ENCODE measurements at regions not wholly inside any gene's neighbourhood (a gene's known extent, or its start where the extent isn't known, plus 50 kb on each side); places are given as distances from the start of the nearest gene placed in this dataset.

DNA sequence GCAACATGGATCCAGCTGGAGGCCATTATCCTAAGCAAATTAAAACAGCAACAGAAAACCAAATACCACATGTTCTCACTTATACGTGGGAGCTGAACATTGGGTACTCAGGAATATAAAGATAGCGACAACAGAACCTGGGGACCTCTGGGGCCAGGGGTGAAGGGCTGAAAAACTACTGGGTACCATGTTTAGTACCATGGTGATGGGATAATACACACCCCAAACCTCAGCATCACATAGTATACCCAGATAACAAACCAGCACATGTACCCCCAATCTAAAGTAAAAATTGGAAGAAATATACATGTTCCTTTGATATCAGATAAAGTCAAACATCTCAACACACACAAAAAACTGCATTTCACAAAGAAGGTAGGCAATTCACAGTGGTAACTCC, 876.2 kb downstream of the TBL1XR1 start:
- Histone ChIP-seq H3K4me1 (no peaks in the 10 kb centered on the region), H3K36me3 (no peaks in the 10 kb centered on the region), H3K4me3 (no peak overlapping the region), H3K9me3 (no peaks in the 10 kb centered on the region), H3K27ac (no peak overlapping the region), H3K27me3 (no peaks in the 10 kb centered on the region)
- intact Hi-C loops (cut with DNase I; ENCODE audit: low total_unique reads) (no loop called here), in situ Hi-C loops (cut with MboI; ENCODE audit: low sequenced_read_pairs in 4 of 4) (no loop called here)
- DNase-seq: no peak
- TF ChIP-seq, protein P1, sequence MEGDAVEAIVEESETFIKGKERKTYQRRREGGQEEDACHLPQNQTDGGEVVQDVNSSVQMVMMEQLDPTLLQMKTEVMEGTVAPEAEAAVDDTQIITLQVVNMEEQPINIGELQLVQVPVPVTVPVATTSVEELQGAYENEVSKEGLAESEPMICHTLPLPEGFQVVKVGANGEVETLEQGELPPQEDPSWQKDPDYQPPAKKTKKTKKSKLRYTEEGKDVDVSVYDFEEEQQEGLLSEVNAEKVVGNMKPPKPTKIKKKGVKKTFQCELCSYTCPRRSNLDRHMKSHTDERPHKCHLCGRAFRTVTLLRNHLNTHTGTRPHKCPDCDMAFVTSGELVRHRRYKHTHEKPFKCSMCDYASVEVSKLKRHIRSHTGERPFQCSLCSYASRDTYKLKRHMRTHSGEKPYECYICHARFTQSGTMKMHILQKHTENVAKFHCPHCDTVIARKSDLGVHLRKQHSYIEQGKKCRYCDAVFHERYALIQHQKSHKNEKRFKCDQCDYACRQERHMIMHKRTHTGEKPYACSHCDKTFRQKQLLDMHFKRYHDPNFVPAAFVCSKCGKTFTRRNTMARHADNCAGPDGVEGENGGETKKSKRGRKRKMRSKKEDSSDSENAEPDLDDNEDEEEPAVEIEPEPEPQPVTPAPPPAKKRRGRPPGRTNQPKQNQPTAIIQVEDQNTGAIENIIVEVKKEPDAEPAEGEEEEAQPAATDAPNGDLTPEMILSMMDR (IDR thresholded peaks at IDR 0.05 in 4 of 5, conservative IDR thresholded peaks at IDR 0.05 in 1 of 5): no peak
- TF ChIP-seq POLR2A (IDR thresholded peaks at IDR 0.05): no peak
- no peak for ATAC-seq

DNA sequence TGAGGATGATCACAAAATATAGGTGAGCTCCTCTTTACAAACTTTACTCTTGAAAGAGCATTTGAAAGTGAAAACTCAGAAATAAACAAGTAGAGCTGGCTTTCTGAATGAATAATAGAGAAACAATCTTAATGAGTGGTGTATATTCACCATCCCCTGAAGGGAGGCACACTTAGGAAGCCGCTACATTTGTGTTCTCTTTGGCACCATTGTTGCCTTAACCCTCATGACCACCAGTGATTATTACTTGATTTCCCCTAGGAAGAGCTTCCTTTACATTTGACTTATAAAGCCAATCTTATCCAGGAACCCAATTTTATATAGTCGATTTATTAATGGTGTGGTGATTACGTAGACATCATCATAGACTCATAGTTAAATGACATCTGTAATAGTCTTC, 883.9 kb downstream of the TBL1XR1 start:
- H3K27ac ChIP-seq: no peak overlapping the region
- no peaks in the 10 kb centered on the region for H3K4me1 ChIP-seq
- TF ChIP-seq, protein P1 (IDR thresholded peaks at IDR 0.05 in 4 of 5, conservative IDR thresholded peaks at IDR 0.05 in 1 of 5): no peak
- TF ChIP-seq POLR2A (IDR thresholded peaks at IDR 0.05): no peak
- H3K36me3 ChIP-seq: no peaks in the 10 kb centered on the region
- ATAC-seq (no peak), DNase-seq (no peak)
- no peak overlapping the region for H3K4me3 ChIP-seq
- no peaks in the 10 kb centered on the region for H3K27me3 ChIP-seq
- intact Hi-C loops (cut with DNase I; ENCODE audit: low total_unique reads): no loop called here
- in situ Hi-C loops (cut with MboI; ENCODE audit: low sequenced_read_pairs in 4 of 4): no loop called here
- no peaks in the 10 kb centered on the region for H3K9me3 ChIP-seq

DNA sequence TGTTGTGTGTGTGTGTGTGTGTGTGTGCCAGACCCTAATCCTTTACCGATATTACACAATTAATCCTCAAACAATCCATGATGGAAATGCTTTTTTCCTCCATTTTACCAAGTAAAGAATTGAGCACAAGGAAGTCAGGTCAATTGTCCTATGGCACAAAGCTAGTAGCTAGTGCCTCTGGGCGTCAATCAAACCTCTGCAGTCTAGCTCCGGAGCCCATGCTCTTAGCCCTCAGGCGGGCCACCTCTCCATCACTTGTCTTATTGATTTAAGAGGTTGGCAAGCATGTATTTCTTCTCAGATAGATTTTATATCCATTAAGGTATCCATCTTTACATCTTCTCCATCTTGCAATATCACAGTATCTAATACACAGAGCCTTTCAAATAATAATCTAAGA, 886.6 kb downstream of the TBL1XR1 start:
- no peaks in the 10 kb centered on the region for H3K27me3 ChIP-seq
- DNase-seq (no peak), ATAC-seq (no peak)
- no peaks in the 10 kb centered on the region for H3K36me3 ChIP-seq
- TF ChIP-seq POLR2A (IDR thresholded peaks at IDR 0.05): no peak
- TF ChIP-seq, protein P1 (IDR thresholded peaks at IDR 0.05 in 4 of 5, conservative IDR thresholded peaks at IDR 0.05 in 1 of 5): no peak
- no peaks in the 10 kb centered on the region for H3K9me3 ChIP-seq
- in situ Hi-C loops (cut with MboI; ENCODE audit: low sequenced_read_pairs in 4 of 4) (no loop called here), intact Hi-C loops (cut with DNase I; ENCODE audit: low total_unique reads) (no loop called here)
- no peaks in the 10 kb centered on the region for H3K4me1 ChIP-seq
- no peak overlapping the region for H3K27ac ChIP-seq
- no peak overlapping the region for H3K4me3 ChIP-seq

DNA sequence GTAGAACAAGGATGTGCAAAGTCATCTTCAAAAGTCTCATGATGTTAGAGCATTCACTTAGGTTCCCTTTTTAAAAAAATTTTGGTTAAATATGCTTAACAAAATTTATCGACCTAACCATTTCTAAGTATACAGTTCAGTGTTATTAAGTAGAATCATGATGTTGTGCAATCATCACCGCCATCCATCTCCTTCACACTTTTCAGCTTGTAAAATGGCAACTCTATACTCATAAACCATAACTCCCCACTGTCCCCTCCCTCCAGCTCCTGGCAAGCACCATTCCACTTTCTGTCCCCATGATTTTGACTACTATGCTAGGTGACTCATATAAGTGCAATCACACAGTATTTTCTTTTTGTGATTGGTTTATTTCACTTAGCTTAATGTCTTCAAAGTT, 895.0 kb downstream of the TBL1XR1 start:
- TF ChIP-seq POLR2A (IDR thresholded peaks at IDR 0.05): no peak
- TF ChIP-seq, protein P1 (IDR thresholded peaks at IDR 0.05 in 4 of 5, conservative IDR thresholded peaks at IDR 0.05 in 1 of 5): no peak
- H3K9me3 ChIP-seq: no peaks in the 10 kb centered on the region

DNA sequence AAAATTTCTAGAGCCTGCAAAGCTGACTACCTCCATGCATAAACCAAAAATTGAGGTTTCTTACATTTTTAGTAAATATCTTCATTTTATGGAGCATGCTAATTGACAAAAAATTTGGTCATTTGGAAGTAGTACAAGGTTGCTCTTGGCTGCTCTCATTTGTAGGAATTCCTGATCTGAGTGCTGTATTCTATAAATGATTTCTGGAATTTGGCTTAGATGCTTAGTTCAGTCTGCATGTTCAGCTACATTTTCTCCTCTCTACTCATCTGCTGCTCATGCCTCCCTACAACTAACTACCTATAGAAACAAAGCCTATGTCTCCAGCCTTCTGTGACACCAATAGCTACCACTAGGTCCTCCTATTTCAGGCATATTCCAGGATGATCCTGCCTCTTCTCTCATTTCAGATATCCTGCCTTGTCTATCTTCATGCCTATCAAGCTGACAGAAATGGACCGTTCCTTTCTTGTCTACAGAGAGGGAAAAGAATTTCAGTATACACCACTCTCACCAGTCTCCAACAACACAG, 901.1 kb downstream of the TBL1XR1 start:
- H3K27ac ChIP-seq: no peak overlapping the region
- intact Hi-C loops (cut with DNase I; ENCODE audit: low total_unique reads): no loop called here

More for the DNA sequence above, 895.0 kb downstream of the TBL1XR1 start:
- Histone ChIP-seq H3K27ac (no peak overlapping the region), H3K4me3 (no peak overlapping the region), H3K4me1 (no peaks in the 10 kb centered on the region), H3K27me3 (no peaks in the 10 kb centered on the region), H3K36me3 (no peaks in the 10 kb centered on the region)
- in situ Hi-C loops (cut with MboI; ENCODE audit: low sequenced_read_pairs in 4 of 4): no loop called here
- DNase-seq: no peak
- intact Hi-C loops (cut with DNase I; ENCODE audit: low total_unique reads): no loop called here
- ATAC-seq: no peak

More for the DNA sequence above, 901.1 kb downstream of the TBL1XR1 start:
- in situ Hi-C loops (cut with MboI; ENCODE audit: low sequenced_read_pairs in 4 of 4): no loop called here
- Histone ChIP-seq H3K27me3 (no peaks in the 10 kb centered on the region), H3K36me3 (no peaks in the 10 kb centered on the region), H3K9me3 (no peaks in the 10 kb centered on the region), H3K4me1 (no peaks in the 10 kb centered on the region), H3K4me3 (no peak overlapping the region)
- ATAC-seq (no peak), DNase-seq (no peak)
- no peak for TF ChIP-seq POLR2A (IDR thresholded peaks at IDR 0.05)
- TF ChIP-seq, protein P1 (IDR thresholded peaks at IDR 0.05 in 4 of 5, conservative IDR thresholded peaks at IDR 0.05 in 1 of 5): no peak

Measured in gastrocnemius medialis (tissue), 4 donors.